NOMO-1 (cell line): ENCODE measurements at regions not wholly inside any gene's neighbourhood (a gene's known extent, or its start where the extent isn't known, plus 50 kb on each side); places are given as distances from the start of the nearest gene placed in this dataset.

ENCODE experiments used
- DNase-seq, 2 experiments: peaks; one replicate each; lab custom pipeline; 2025; ENCODE audit not compliant: unreplicated experiment in 2 of 2; lab: John Stamatoyannopoulos, UW

GRCh38 chr7:85614684-85615083 lies 427.8 kb upstream of the SEMA3D start:
- no peak for DNase-seq

- no peak for DNase-seq
These were observed 425.7 kb upstream of the SEMA3D start for GRCh38 chr7:85612514-85612913.

- no peak for DNase-seq
These were observed 421.9 kb upstream of the SEMA3D start for GRCh38 chr7:85608804-85609203.

GRCh38 chr7:85602196-85602595 lies 415.3 kb upstream of the SEMA3D start:
- DNase-seq, result no peak

GRCh38 chr7:85600395-85600794 lies 413.5 kb upstream of the SEMA3D start:
- DNase-seq, result no peak

- DNase-seq, result no peak
These were observed 410.0 kb upstream of the SEMA3D start for GRCh38 chr7:85596827-85597226.

- no peak for DNase-seq
These were observed 408.9 kb upstream of the SEMA3D start for GRCh38 chr7:85595750-85596178.

GRCh38 chr7:85593355-85593754 lies 406.5 kb upstream of the SEMA3D start:
- DNase-seq, result no peak

- no peak for DNase-seq
These were observed 400.9 kb upstream of the SEMA3D start for GRCh38 chr7:85587785-85588184.

- no peak for DNase-seq
These were observed 399.2 kb upstream of the SEMA3D start for GRCh38 chr7:85586091-85586490.

GRCh38 chr7:85583131-85583953 lies 396.5 kb upstream of the SEMA3D start:
- DNase-seq, result no peak

- peak; percentile 84 to 99 for DNase-seq
These were observed 387.0 kb upstream of the SEMA3D start for GRCh38 chr7:85573844-85574243.

GRCh38 chr7:85573346-85573745 lies 386.5 kb upstream of the SEMA3D start:
- peak in 1 of 2 experiments; percentile 51 for DNase-seq

- DNase-seq, result no peak
These were observed 384.0 kb upstream of the SEMA3D start for GRCh38 chr7:85570898-85571297.

- DNase-seq, result peak; percentile 13 to 64
These were observed 381.1 kb upstream of the SEMA3D start for GRCh38 chr7:85567983-85568382.

- DNase-seq, result no peak
These were observed 379.4 kb upstream of the SEMA3D start for GRCh38 chr7:85566095-85566794.

- DNase-seq, result no peak
These were observed 378.4 kb upstream of the SEMA3D start for GRCh38 chr7:85565276-85565675.

- DNase-seq, result no peak
These were observed 378.0 kb upstream of the SEMA3D start for GRCh38 chr7:85564861-85565260.

- DNase-seq, result no peak
These were observed 374.9 kb upstream of the SEMA3D start for GRCh38 chr7:85561706-85562105.

- DNase-seq, result peak; percentile 69 to 86
These were observed 367.7 kb upstream of the SEMA3D start for GRCh38 chr7:85554236-85555178.
